Liver (tissue), 8 donors: ENCODE measurements at regions not wholly inside any gene's neighbourhood (a gene's known extent, or its start where the extent isn't known, plus 50 kb on each side); places are given as distances from the start of the nearest gene placed in this dataset.

ENCODE experiments used
- DNase-seq: peaks from one replicate; pipeline ENCODE4 v3.0.0-alpha.2; 2017; ENCODE audit warnings: low spot score
- H3K27ac ChIP-seq, 2 donors: one replicate each; pipeline ENCODE4 v1.7.0; 2013; ENCODE audit warnings: inconsistent platforms in 2 of 2, low read length in 2 of 2, control low read depth in 1 of 2, low read depth in 1 of 2, mild to moderate bottlenecking in 1 of 2
- H3K27me3 ChIP-seq, 4 donors: one replicate each; pipeline versions ENCODE4 v1.6.1 to v1.7.0; 2013; ENCODE audit warnings: low read length in 3 of 4, inconsistent platforms in 1 of 4, mild to moderate bottlenecking in 1 of 4, moderate library complexity in 1 of 4; ENCODE audit not compliant: control insufficient read depth in 4 of 4, insufficient read depth in 4 of 4
- H3K36me3 ChIP-seq, 4 donors: one replicate each; pipeline versions ENCODE4 v1.6.1 to v1.7.0; 2013; ENCODE audit warnings: low read length in 3 of 4, mild to moderate bottlenecking in 3 of 4, low read depth in 1 of 4, moderate library complexity in 1 of 4; ENCODE audit not compliant: control insufficient read depth in 4 of 4, insufficient read depth in 3 of 4
- H3K4me1 ChIP-seq, 4 donors: one replicate each; pipeline versions ENCODE4 v1.6.1 to v1.7.0; 2013; ENCODE audit warnings: low read length in 3 of 4, mild to moderate bottlenecking in 3 of 4, moderate library complexity in 1 of 4; ENCODE audit not compliant: control insufficient read depth in 4 of 4, insufficient read depth in 4 of 4
- H3K4me3 ChIP-seq, 3 donors: one replicate each; pipeline versions ENCODE4 v1.6.1 to v1.7.0; 2013; ENCODE audit warnings: low read length in 3 of 3, control low read depth in 1 of 3, low read depth in 1 of 3, mild to moderate bottlenecking in 1 of 3
- H3K9ac ChIP-seq, 2 donors: one replicate each; pipeline ENCODE4 v1.7.0; 2013; ENCODE audit warnings: low read length in 2 of 2, mild to moderate bottlenecking in 2 of 2, moderate library complexity in 2 of 2, control low read depth in 1 of 2, low read depth in 1 of 2
- H3K9me3 ChIP-seq, 4 donors: one replicate each; pipeline versions ENCODE4 v1.6.1 to v1.7.0; 2013; ENCODE audit warnings: low read length in 3 of 4; ENCODE audit not compliant: control insufficient read depth in 4 of 4
- ATF3 ChIP-seq: IDR thresholded peaks from 2 replicates; pipeline ENCODE4 v1.6.1; 2016; ENCODE audit warnings: antibody characterized with exemption
- CTCF ChIP-seq: fragments of 150-350 bp; IDR thresholded peaks from 2 replicates; pipeline ENCODE4 v1.5.1; 2017; ENCODE audit warnings: improper control_type of control experiment, low read depth, low read length; ENCODE audit not compliant: missing input control
- FOXA2 ChIP-seq: IDR thresholded peaks from 2 replicates; pipeline ENCODE4 v1.6.1; 2016; ENCODE audit warnings: antibody characterized with exemption
- JUND ChIP-seq, 2 donors: IDR thresholded peaks; 2 replicates each; pipeline ENCODE4 v1.6.1; 2016; ENCODE audit warnings: antibody characterized with exemption in 2 of 2
- MAX ChIP-seq: IDR thresholded peaks from 2 replicates; pipeline ENCODE4 v1.6.1; 2016; ENCODE audit warnings: antibody characterized with exemption
- NR2F2 ChIP-seq: IDR thresholded peaks from 2 replicates; pipeline ENCODE4 v1.6.1; 2016; ENCODE audit warnings: antibody characterized with exemption
- REST ChIP-seq: IDR thresholded peaks from 2 replicates; pipeline ENCODE4 v1.6.1; 2016; ENCODE audit warnings: antibody characterized with exemption, mild to moderate bottlenecking
- RXRA ChIP-seq, 2 donors: IDR thresholded peaks; 2 replicates each; pipeline ENCODE4 v1.6.1; 2017 to 2018; ENCODE audit warnings: antibody characterized with exemption in 2 of 2, mild to moderate bottlenecking in 1 of 2
- SP1 ChIP-seq: IDR thresholded peaks from 2 replicates; pipeline ENCODE4 v1.6.1; 2018; ENCODE audit warnings: antibody characterized with exemption, mild to moderate bottlenecking
- ZBTB33 ChIP-seq: IDR thresholded peaks from 2 replicates; pipeline ENCODE4 v1.6.1; 2016; ENCODE audit warnings: antibody characterized with exemption
- WGBS: extraction: QIAGEN DNeasy Blood & Tissue Kit; methylation state at CpG from one replicate; pipeline ENCODE4 v1.1.7; 2013; 5-methylcytosine and 5-hydroxymethylcytosine counted together
- donor health status: healthy.
- donor health status: healthy.
- donor health status: healthy.
- donor health status: healthy.
- donor health status: healthy.

GRCh38 chr12:128091101-128091720 is 175.8 kb upstream of the TMEM132C start:
- Histone ChIP-seq H3K27me3 (no peaks in the 10 kb centered on the region), H3K36me3 (no peaks in the 10 kb centered on the region), H3K27ac (no peak overlapping the region), H3K4me3 (no peak overlapping the region), H3K9me3 (peaks cover 0 to 5% (median 1%) of the 10 kb centered on the region in 4 donors), H3K4me1 (no peaks in the 10 kb centered on the region), H3K9ac (no peak overlapping the region)
- WGBS: 36% methylated on average over 13 of the region's 13 CpGs
- TF ChIP-seq ZBTB33 (no peak), SP1 (no peak), ATF3 (no peak), RXRA (IDR thresholded peaks at IDR 0.05) (no peak), CTCF (no peak)
- DNase-seq: no peak

GRCh38 chr12:128091951-128092382 is 175.0 kb upstream of the TMEM132C start:
- 45% methylated on average over 9 of the region's 9 CpGs for WGBS
- H3K9me3 ChIP-seq: peaks cover 0 to 5% (median 1%) of the 10 kb centered on the region in 4 donors
- H3K27me3 ChIP-seq: no peaks in the 10 kb centered on the region
- no peak overlapping the region for H3K9ac ChIP-seq
- TF ChIP-seq ZBTB33: no peak
- no peak for TF ChIP-seq NR2F2
- TF ChIP-seq MAX: no peak
- no peak for TF ChIP-seq JUND (IDR thresholded peaks at IDR 0.05)
- TF ChIP-seq REST: no peak
- TF ChIP-seq FOXA2: no peak
- DNase-seq: no peak
- no peaks in the 10 kb centered on the region for H3K4me1 ChIP-seq
- H3K4me3 ChIP-seq: no peak overlapping the region
- H3K27ac ChIP-seq: no peak overlapping the region
- no peaks in the 10 kb centered on the region for H3K36me3 ChIP-seq
